RWPE1 (cell line): ENCODE measurements at regions not wholly inside any gene's neighbourhood (a gene's known extent, or its start where the extent isn't known, plus 50 kb on each side); places are given as distances from the start of the nearest gene placed in this dataset.
A peak's percentile ranks its signal among the peaks of the same experiment; 100 is the strongest.

Experiments
- CTCF ChIA-PET: fragments of 350-600 bp; sonication (Branson Sonifier 250); formaldehyde crosslinking; extraction: SDS; loops from one replicate; lab custom pipeline; 2021; lab: Yijun Ruan, JAX
- POLR2A ChIA-PET: fragments of 400-600 bp; formaldehyde crosslinking; extraction: SDS; loops from one replicate; lab custom pipeline; 2020; ENCODE audit warnings: antibody characterized with exemption; ENCODE audit not compliant: low non-redundant PET; lab: Yijun Ruan, JAX
- DNase-seq: peaks from one replicate; pipeline ENCODE4 v3.0.0; 2012; ENCODE audit warnings: low spot score
- H3K27ac ChIP-seq: fragments of 450-650 bp; 2 replicates; pipeline ENCODE4 v1.5.1; 2017
- CTCF ChIP-seq: fragments of 450-650 bp; conservative IDR thresholded peaks from 2 replicates; pipeline ENCODE4 v1.5.1; 2017; ENCODE audit warnings: low read depth, mild to moderate bottlenecking

GRCh38 chr14:98445718-98446117, 826.3 kb downstream of the BCL11B start:
- no peak for TF ChIP-seq CTCF
- no peak overlapping the region for H3K27ac ChIP-seq
- no peak for DNase-seq
- POLR2A ChIA-PET: no interaction called here
- CTCF ChIA-PET: no interaction called here

GRCh38 chr14:98446508-98446907, 825.5 kb downstream of the BCL11B start:
- ChIA-PET POLR2A (no interaction called here), CTCF (no interaction called here)
- no peak for TF ChIP-seq CTCF

GRCh38 chr14:98456231-98456630, 815.8 kb downstream of the BCL11B start:
- ChIA-PET POLR2A (no interaction called here), CTCF (no interaction called here)
- H3K27ac ChIP-seq: no peak overlapping the region
- TF ChIP-seq CTCF: no peak
- no peak for DNase-seq

More at GRCh38 chr14:98446508-98446907, 825.5 kb downstream of the BCL11B start:
- no peak overlapping the region for H3K27ac ChIP-seq
- DNase-seq: no peak

GRCh38 chr14:98458702-98459101, 813.3 kb downstream of the BCL11B start:
- no peak overlapping the region for H3K27ac ChIP-seq
- no peak for TF ChIP-seq CTCF
- DNase-seq: no peak
- POLR2A ChIA-PET: no interaction called here
- CTCF ChIA-PET: no interaction called here

- ChIA-PET CTCF (no interaction called here), POLR2A (no interaction called here)
- TF ChIP-seq CTCF: no peak
- no peak overlapping the region for H3K27ac ChIP-seq
- DNase-seq: no peak
Measured at GRCh38 chr14:98462908-98463307, 809.1 kb downstream of the BCL11B start.

- POLR2A ChIA-PET: no interaction called here
Measured at GRCh38 chr14:98466807-98467206, 805.2 kb downstream of the BCL11B start.

More at GRCh38 chr14:98466807-98467206, 805.2 kb downstream of the BCL11B start:
- peak overlapping the region; percentile 48; the same call in 1 of the 2 replicates for H3K27ac ChIP-seq
- CTCF ChIA-PET: no interaction called here
- peak; percentile 49 for DNase-seq
- no peak for TF ChIP-seq CTCF
